ENCODE measurements at regions not wholly inside any gene's neighbourhood (a gene's known extent, or its start where the extent isn't known, plus 50 kb on each side); places are given as distances from the start of the nearest gene placed in this dataset.
A peak's percentile ranks its signal among the peaks of the same experiment; 100 is the strongest.

GRCh38 chr2:215836881-215837280, 176.5 kb downstream of the MREG start:
- DNase-seq (ENCODE audit: low read depth): no peak
- TF ChIP-seq CTCF (IDR thresholded peaks at IDR 0.05; ENCODE audit: control insufficient read depth, extremely low read depth, insufficient read depth): no peak
- H3K4me3 ChIP-seq (ENCODE audit: low read depth, low read length): no peak overlapping the region

- no peak for TF ChIP-seq CTCF (IDR thresholded peaks at IDR 0.05; ENCODE audit: control insufficient read depth, extremely low read depth, insufficient read depth)
- peak; percentile 96 for DNase-seq (ENCODE audit: low read depth)
- H3K4me3 ChIP-seq (ENCODE audit: low read depth, low read length): no peak overlapping the region
Measured at GRCh38 chr2:215835657-215836056, 177.7 kb downstream of the MREG start.

- TF ChIP-seq CTCF (IDR thresholded peaks at IDR 0.05; ENCODE audit: control insufficient read depth, extremely low read depth, insufficient read depth): no peak
- no peak for DNase-seq (ENCODE audit: low read depth)
- H3K4me3 ChIP-seq (ENCODE audit: low read depth, low read length): no peak overlapping the region
Measured at GRCh38 chr2:215835231-215835630, 178.1 kb downstream of the MREG start.

- peak; percentile 85 for DNase-seq (ENCODE audit: low read depth)
- TF ChIP-seq CTCF (IDR thresholded peaks at IDR 0.05; ENCODE audit: control insufficient read depth, extremely low read depth, insufficient read depth): no peak
- no peak overlapping the region for H3K4me3 ChIP-seq (ENCODE audit: low read depth, low read length)
Measured at GRCh38 chr2:215833531-215834162, 179.7 kb downstream of the MREG start.

GRCh38 chr2:215832791-215833190, 180.6 kb downstream of the MREG start:
- DNase-seq (ENCODE audit: low read depth): no peak
- TF ChIP-seq CTCF (IDR thresholded peaks at IDR 0.05; ENCODE audit: control insufficient read depth, extremely low read depth, insufficient read depth): no peak
- H3K4me3 ChIP-seq (ENCODE audit: low read depth, low read length): no peak overlapping the region

GRCh38 chr2:215831296-215831913, 181.9 kb downstream of the MREG start:
- H3K4me3 ChIP-seq (ENCODE audit: low read depth, low read length): no peak overlapping the region
- no peak for DNase-seq (ENCODE audit: low read depth)
- TF ChIP-seq CTCF (IDR thresholded peaks at IDR 0.05; ENCODE audit: control insufficient read depth, extremely low read depth, insufficient read depth): no peak

- DNase-seq (ENCODE audit: low read depth): no peak
- no peak overlapping the region for H3K4me3 ChIP-seq (ENCODE audit: low read depth, low read length)
- TF ChIP-seq CTCF (IDR thresholded peaks at IDR 0.05; ENCODE audit: control insufficient read depth, extremely low read depth, insufficient read depth): no peak
Measured at GRCh38 chr2:215830304-215830703, 183.0 kb downstream of the MREG start.
